WTC11 (cell line): ENCODE measurements at regions not wholly inside any gene's neighbourhood (a gene's known extent, or its start where the extent isn't known, plus 50 kb on each side); places are given as distances from the start of the nearest gene placed in this dataset.

Experiments
- ATAC-seq: fragments of 200-7000 bp; cut with Tn5 transposase; 2 replicates; pipeline ENCODE4 v1.10.0; 2021; ENCODE audit warnings: mild to moderate bottlenecking, moderate library complexity
- CTCF ChIA-PET: fragments of 300-600 bp; sonication (Branson Sonifier 250); formaldehyde crosslinking; loops from one replicate; lab custom pipeline; 2021; ENCODE audit warnings: antibody characterized with exemption; lab: Charles Lee
- POLR2A ChIA-PET: fragments of 350-600 bp; sonication (Branson Sonifier 250); formaldehyde crosslinking; loops from one replicate; lab custom pipeline; 2021; ENCODE audit warnings: antibody characterized with exemption; lab: Charles Lee
- DNase-seq: peaks from one replicate; pipeline ENCODE4 v3.0.0; 2021; ENCODE audit warnings: low spot score
- H3K27ac Mint-ChIP-seq: 2 replicates; pipeline ENCODE4 v1.8.0; 2021; ENCODE audit warnings: mixed read lengths
- H3K27me3 Mint-ChIP-seq: 2 replicates; pipeline ENCODE4 v1.8.0; 2021; ENCODE audit warnings: low read depth, mild to moderate bottlenecking, moderate library complexity, mixed read lengths
- H3K36me3 Mint-ChIP-seq: 2 replicates; pipeline ENCODE4 v1.8.0; 2021; ENCODE audit warnings: mixed read lengths
- H3K4me1 Mint-ChIP-seq: 2 replicates; pipeline ENCODE4 v1.8.0; 2022; ENCODE audit warnings: mixed read lengths
- H3K4me3 Mint-ChIP-seq: 2 replicates; pipeline ENCODE4 v1.8.0; 2021; ENCODE audit warnings: mild to moderate bottlenecking, moderate library complexity, mixed read lengths
- H3K9me3 Mint-ChIP-seq: 2 replicates; pipeline ENCODE4 v1.8.0; 2021; ENCODE audit warnings: mixed read lengths
- ARID4B ChIP-seq: sonication (generic); formaldehyde crosslinking; IDR thresholded peaks from 2 replicates; pipeline ENCODE4 v1.8.0; 2023; ENCODE audit warnings: missing genetic modification reagents, mild to moderate bottlenecking, borderline replicate concordance
- ATF1 ChIP-seq: sonication (generic); formaldehyde crosslinking; IDR thresholded peaks from 2 replicates; pipeline ENCODE4 v1.8.1; 2023; ENCODE audit warnings: mild to moderate bottlenecking, moderate library complexity, missing genetic modification reagents
- CTCF ChIP-seq: fragments of 200-600 bp; IDR thresholded peaks from 2 replicates; pipeline ENCODE4 v1.8.0; 2022; ENCODE audit warnings: antibody characterized with exemption
- NFE2L1 ChIP-seq: sonication (generic); formaldehyde crosslinking; IDR thresholded peaks from 2 replicates; pipeline ENCODE4 v1.8.1; 2023; ENCODE audit warnings: missing genetic modification reagents
- ZNF138 ChIP-seq: sonication (generic); formaldehyde crosslinking; conservative IDR thresholded peaks from 2 replicates; pipeline ENCODE4 v1.8.1; 2022; ENCODE audit warnings: mild to moderate bottlenecking, moderate library complexity, missing genetic modification reagents
- ZNF532 ChIP-seq: fragments of 250-450 bp; sonication (Bioruptor Pico); IDR thresholded peaks from 2 replicates; pipeline ENCODE4 v1.9.0; 2021; ENCODE audit warnings: mild to moderate bottlenecking, borderline replicate concordance

- H3K9me3 Mint-ChIP-seq, result peaks cover 28% of the 10 kb centered on the region
- POLR2A ChIA-PET, result no interaction called here
Observed at GRCh38 chr22:47369020-47369419, 606.6 kb downstream of the TBC1D22A start.

More at GRCh38 chr22:47369020-47369419, 606.6 kb downstream of the TBC1D22A start:
- CTCF ChIA-PET, result no interaction called here
- H3K4me1 Mint-ChIP-seq, result no peaks in the 10 kb centered on the region
- DNase-seq (no peak), ATAC-seq (no peak)
- no peak for TF ChIP-seq NFE2L1 (CRISPR knock-in tag)
- no peak for TF ChIP-seq ZNF532 (CRISPR knock-in tag)
- TF ChIP-seq ARID4B (CRISPR knock-in tag), result no peak
- no peak for TF ChIP-seq ZNF138
- no peak for TF ChIP-seq CTCF
- no peak for TF ChIP-seq ATF1
- H3K4me3 Mint-ChIP-seq, result no peak overlapping the region
- peaks cover 4% of the 10 kb centered on the region for H3K36me3 Mint-ChIP-seq
- H3K27ac Mint-ChIP-seq, result no peak overlapping the region
- peaks cover 14% of the 10 kb centered on the region for H3K27me3 Mint-ChIP-seq
